Midbrain (tissue), 1 donor: ENCODE measurements at regions not wholly inside any gene's neighbourhood (a gene's known extent, or its start where the extent isn't known, plus 50 kb on each side); places are given as distances from the start of the nearest gene placed in this dataset.

Source experiments
- DNase-seq: peaks from one replicate; lab custom pipeline; 2025; lab: John Stamatoyannopoulos, UW

GRCh38 chr19:33898062-33898677, 101.5 kb downstream of the KCTD15 start:
- DNase-seq: no peak

- DNase-seq: no peak
Measured at GRCh38 chr19:33900817-33901216, 104.1 kb downstream of the KCTD15 start.

- DNase-seq: no peak
Measured at GRCh38 chr19:33902395-33902794, 105.7 kb downstream of the KCTD15 start.

- DNase-seq: no peak
Measured at GRCh38 chr19:33902802-33903488, 106.3 kb downstream of the KCTD15 start.

GRCh38 chr19:33903489-33903850, 106.8 kb downstream of the KCTD15 start:
- DNase-seq: no peak

GRCh38 chr19:33904681-33905080, 108.0 kb downstream of the KCTD15 start:
- no peak for DNase-seq

- DNase-seq: no peak
Measured at GRCh38 chr19:33905473-33905936, 108.8 kb downstream of the KCTD15 start.

- DNase-seq: no peak
Measured at GRCh38 chr19:33905937-33906577, 109.4 kb downstream of the KCTD15 start.

GRCh38 chr19:33906578-33907335, 110.1 kb downstream of the KCTD15 start:
- DNase-seq: no peak

GRCh38 chr19:33910922-33911321, 114.3 kb downstream of the KCTD15 start:
- no peak for DNase-seq

- DNase-seq: no peak
Measured at GRCh38 chr19:33914599-33914998, 117.9 kb downstream of the KCTD15 start.

GRCh38 chr19:33916792-33917191, 120.1 kb downstream of the KCTD15 start:
- DNase-seq: no peak

- no peak for DNase-seq
Measured at GRCh38 chr19:33919291-33919690, 122.6 kb downstream of the KCTD15 start.

- no peak for DNase-seq
Measured at GRCh38 chr19:33921165-33921564, 124.5 kb downstream of the KCTD15 start.

GRCh38 chr19:33926306-33926705, 129.6 kb downstream of the KCTD15 start:
- no peak for DNase-seq

GRCh38 chr19:33927789-33928457, 131.3 kb downstream of the KCTD15 start:
- no peak for DNase-seq

GRCh38 chr19:33928458-33928950, 131.8 kb downstream of the KCTD15 start:
- DNase-seq: no peak

GRCh38 chr19:33933931-33934330, 137.3 kb downstream of the KCTD15 start:
- DNase-seq: no peak

- no peak for DNase-seq
Measured at GRCh38 chr19:33938821-33939220, 142.2 kb downstream of the KCTD15 start.

GRCh38 chr19:33941133-33941532, 144.5 kb downstream of the KCTD15 start:
- DNase-seq: no peak

- no peak for DNase-seq
Measured at GRCh38 chr19:33946535-33947264, 150.0 kb downstream of the KCTD15 start.
